ENCODE measurements at regions not wholly inside any gene's neighbourhood (a gene's known extent, or its start where the extent isn't known, plus 50 kb on each side); places are given as distances from the start of the nearest gene placed in this dataset.

DNA sequence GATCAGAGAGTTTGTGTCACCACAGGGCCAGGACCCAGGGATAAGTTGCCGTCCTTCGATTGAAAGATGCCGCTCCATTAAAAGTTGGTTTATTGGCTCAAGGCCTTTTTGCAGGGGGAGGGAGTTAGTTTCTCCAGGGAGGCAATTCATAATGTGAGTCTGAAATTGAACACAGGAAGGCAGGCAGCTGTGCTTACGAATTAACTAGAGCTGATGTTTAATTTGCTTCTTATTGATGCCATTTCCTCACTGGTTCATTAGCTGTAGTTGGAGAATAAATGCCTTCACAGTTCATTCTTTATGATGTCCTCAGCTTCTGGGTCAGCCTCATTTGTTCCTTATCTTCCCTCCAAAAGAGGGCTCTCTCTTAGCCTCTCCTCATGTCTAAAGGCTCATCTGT lies 113.2 kb upstream of the PTPRT start:
- no peak overlapping the region for H3K9ac ChIP-seq (ENCODE audit: insufficient read depth, low read depth, low read length)
- ChIA-PET POLR2A (no interaction called here), CTCF (ENCODE audit: low intra/inter-chr PET ratio, low total read pairs) (no interaction called here)
- DNase-seq (ENCODE audit: low spot score) (no peak), FAIRE-seq (no peak), ATAC-seq (no peak)
- 0 out of 2 replicates have a peak, but pooled peaks cover under 1% of the 10 kb centered on the region for H3K9me3 ChIP-seq (ENCODE audit: low read length)
- no peaks in the 10 kb centered on the region for H3K4me1 ChIP-seq (ENCODE audit: insufficient read depth, low read length)
- no peaks in the 10 kb centered on the region for H3K36me3 ChIP-seq (replicated peaks in 1 of 2; ENCODE audit: control insufficient read depth in 1 of 2, insufficient read depth in 2 of 2, low read length in 2 of 2)
- no peaks in the 10 kb centered on the region for H4K20me1 ChIP-seq (ENCODE audit: insufficient read depth, low read length)
- no peaks in the 10 kb centered on the region for H3K79me2 ChIP-seq (ENCODE audit: insufficient read depth, low read length)
- in situ Hi-C loops (cut with HindIII; ENCODE audit: extremely low pct_ligation_motif_present, low pct_unique_long_range_greater_than_20kb) = no loop called here
- no peak overlapping the region for H2AFZ ChIP-seq (ENCODE audit: low read length)
- 70% methylated on average over 4 of the region's 4 CpGs for WGBS (ENCODE audit: low lambda C conversion rate)
- H3K4me3 ChIP-seq (replicated peaks in 1 of 3; ENCODE audit: insufficient read depth in 1 of 3, low read depth in 2 of 3, low read length in 3 of 3) = no peak overlapping the region
- H3K27me3 ChIP-seq (ENCODE audit: control insufficient read depth in 1 of 2, insufficient read depth in 2 of 2, low read length in 2 of 2) = no peaks in the 10 kb centered on the region; a peak in 2 of 5 replicates
- no peak overlapping the region for H3K27ac ChIP-seq (ENCODE audit: extremely low read length, insufficient read depth, low read length)
- TF ChIP-seq KLF15 (CRISPR knock-in tag; IDR thresholded peaks at IDR 0.05; ENCODE audit: borderline replicate concordance) = no peak
- no peak for TF ChIP-seq AGO2 (optimal IDR thresholded peaks at IDR 0.05; ENCODE audit: low read depth, low read length)
- TF ChIP-seq POGZ (CRISPR knock-in tag; IDR thresholded peaks at IDR 0.05) = no peak
- no peak for TF ChIP-seq ZNF138 (CRISPR knock-in tag; IDR thresholded peaks at IDR 0.05; ENCODE audit: low read depth)
- no peak for TF ChIP-seq ZNF230 (CRISPR knock-in tag; IDR thresholded peaks at IDR 0.05)
- no peak for TF ChIP-seq AFF4 (CRISPR knock-in tag; IDR thresholded peaks at IDR 0.05)
- no peak for TF ChIP-seq ZNF317 (CRISPR knock-in tag; IDR thresholded peaks at IDR 0.05)
- no peak for TF ChIP-seq ZNF225 (CRISPR knock-in tag; IDR thresholded peaks at IDR 0.05)
- TF ChIP-seq MBD4 (IDR thresholded peaks at IDR 0.05; ENCODE audit: borderline replicate concordance, low read length) = no peak
- no peak for TF ChIP-seq MAZ (IDR thresholded peaks at IDR 0.05; ENCODE audit: borderline replicate concordance, low read depth, low read length)
- no peak for TF ChIP-seq MAZ (CRISPR knock-in tag; IDR thresholded peaks at IDR 0.05; ENCODE audit: low read depth)
- no peak for TF ChIP-seq ZNF556 (CRISPR knock-in tag; IDR thresholded peaks at IDR 0.05; ENCODE audit: borderline replicate concordance)
- no peak for TF ChIP-seq ZNF781 (CRISPR knock-in tag; IDR thresholded peaks at IDR 0.05; ENCODE audit: borderline replicate concordance, not compliant biosample characterization)
- TF ChIP-seq ZKSCAN8 (CRISPR knock-in tag; IDR thresholded peaks at IDR 0.05; ENCODE audit: borderline replicate concordance) = no peak
- no peak for TF ChIP-seq ZNF713 (CRISPR knock-in tag; IDR thresholded peaks at IDR 0.05)
- TF ChIP-seq MED8 (CRISPR knock-in tag; IDR thresholded peaks at IDR 0.05; ENCODE audit: insufficient replicate concordance) = no peak
- TF ChIP-seq, protein P1, sequence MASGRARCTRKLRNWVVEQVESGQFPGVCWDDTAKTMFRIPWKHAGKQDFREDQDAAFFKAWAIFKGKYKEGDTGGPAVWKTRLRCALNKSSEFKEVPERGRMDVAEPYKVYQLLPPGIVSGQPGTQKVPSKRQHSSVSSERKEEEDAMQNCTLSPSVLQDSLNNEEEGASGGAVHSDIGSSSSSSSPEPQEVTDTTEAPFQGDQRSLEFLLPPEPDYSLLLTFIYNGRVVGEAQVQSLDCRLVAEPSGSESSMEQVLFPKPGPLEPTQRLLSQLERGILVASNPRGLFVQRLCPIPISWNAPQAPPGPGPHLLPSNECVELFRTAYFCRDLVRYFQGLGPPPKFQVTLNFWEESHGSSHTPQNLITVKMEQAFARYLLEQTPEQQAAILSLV (CRISPR knock-in tag; IDR thresholded peaks at IDR 0.05; ENCODE audit: borderline replicate concordance) = no peak
- no peak overlapping the region for H3K4me2 ChIP-seq (ENCODE audit: low read depth, low read length)
- intact Hi-C loops (cut with micrococcal nuclease; ENCODE audit: unreplicated experiment) = no loop called here
- no TSS peak for BruUV-seq (replicated peaks)

Data from HepG2 (cell line).